Neuronal stem cell (in vitro differentiated cells): ENCODE measurements at regions not wholly inside any gene's neighbourhood (a gene's known extent, or its start where the extent isn't known, plus 50 kb on each side); places are given as distances from the start of the nearest gene placed in this dataset.
A peak's percentile ranks its signal among the peaks of the same experiment; 100 is the strongest.

Experiments
- DNase-seq: peaks from one replicate; pipeline ENCODE4 v3.0.0-alpha.2; 2013; ENCODE audit warnings: low spot score
- H2AFZ ChIP-seq: one replicate; pipeline ENCODE4 v1.6.1; 2013; ENCODE audit warnings: mild to moderate bottlenecking, low read length, inconsistent platforms
- H2AK5ac ChIP-seq: 2 replicates; pipeline ENCODE4 v1.6.1; 2013; ENCODE audit warnings: low read depth, mild to moderate bottlenecking, inconsistent platforms, low read length, moderate library complexity, mixed read lengths
- H2BK120ac ChIP-seq: 2 replicates; pipeline ENCODE4 v1.6.1; 2013; ENCODE audit warnings: low read depth, mild to moderate bottlenecking, inconsistent platforms, low read length, moderate library complexity, mixed read lengths
- H2BK12ac ChIP-seq: one replicate; pipeline ENCODE4 v1.6.1; 2013; ENCODE audit warnings: low read length, inconsistent platforms
- H2BK15ac ChIP-seq: 2 replicates; pipeline ENCODE4 v1.6.1; 2013; ENCODE audit warnings: mild to moderate bottlenecking, low read length, inconsistent platforms, mixed read lengths
- H2BK5ac ChIP-seq: one replicate; pipeline ENCODE4 v1.6.1; 2013; ENCODE audit warnings: inconsistent platforms, mild to moderate bottlenecking, low read length, moderate library complexity
- H3K14ac ChIP-seq: one replicate; pipeline ENCODE4 v1.6.1; 2013; ENCODE audit warnings: low read length, inconsistent platforms
- H3K18ac ChIP-seq: 2 replicates; pipeline ENCODE4 v1.6.1; 2013; ENCODE audit warnings: low read length, inconsistent platforms
- H3K23ac ChIP-seq: 2 replicates; pipeline ENCODE4 v1.6.1; 2013; ENCODE audit warnings: low read depth, mild to moderate bottlenecking, mixed read lengths, low read length, inconsistent platforms; ENCODE audit not compliant: poor library complexity
- H3K27ac ChIP-seq: replicated peaks from 3 replicates; pipeline ENCODE4 v1.5.1; 2013; ENCODE audit warnings: low read length, inconsistent platforms
- H3K27me3 ChIP-seq, 3 experiments: 2 replicates each; pipeline ENCODE4 v1.6.1; 2013; ENCODE audit warnings: low read length in 3 of 3, mild to moderate bottlenecking in 2 of 3, inconsistent platforms in 1 of 3, low read depth in 1 of 3, mixed read lengths in 1 of 3, moderate library complexity in 1 of 3; ENCODE audit not compliant: control insufficient read depth in 3 of 3, insufficient read depth in 3 of 3
- H3K36me3 ChIP-seq, 2 donors: replicated peaks in 1 of 2; 2 replicates each; pipeline ENCODE4 v1.6.1; 2013; ENCODE audit warnings: low read length in 2 of 2; ENCODE audit not compliant: control insufficient read depth in 2 of 2, insufficient read depth in 2 of 2
- H3K4ac ChIP-seq: 2 replicates; pipeline ENCODE4 v1.6.1; 2013; ENCODE audit warnings: inconsistent platforms, mild to moderate bottlenecking, low read length, moderate library complexity
- H3K4me1 ChIP-seq, 2 donors: 1 replicate in 1 of 2; 2 replicates in 1 of 2; pipeline ENCODE4 v1.6.1; 2013; ENCODE audit warnings: low read length in 2 of 2, low read depth in 1 of 2; ENCODE audit not compliant: control insufficient read depth in 2 of 2, insufficient read depth in 1 of 2
- H3K4me2 ChIP-seq: one replicate; pipeline ENCODE4 v1.6.1; 2013; ENCODE audit warnings: mild to moderate bottlenecking, low read length, inconsistent platforms; ENCODE audit not compliant: insufficient read depth, poor library complexity, severe bottlenecking
- H3K4me3 ChIP-seq, 2 donors: 2 replicates each; pipeline ENCODE4 v1.5.1; 2013; ENCODE audit warnings: low read length in 2 of 2, mild to moderate bottlenecking in 2 of 2, inconsistent platforms in 1 of 2, moderate library complexity in 1 of 2
- H3K79me1 ChIP-seq: one replicate; pipeline ENCODE4 v1.6.1; 2013; ENCODE audit warnings: low read depth, mild to moderate bottlenecking, inconsistent platforms, low read length, moderate library complexity
- H3K9ac ChIP-seq: one replicate; pipeline ENCODE4 v1.6.1; 2013; ENCODE audit warnings: mild to moderate bottlenecking, low read depth, low read length, inconsistent platforms; ENCODE audit not compliant: poor library complexity
- H3K9me3 ChIP-seq, 2 donors: replicated peaks in 1 of 2; 2 replicates each; pipeline versions ENCODE3 to v1.6.1; 2013; ENCODE audit warnings: low read length in 2 of 2, mild to moderate bottlenecking in 2 of 2, inconsistent platforms in 1 of 2, low read depth in 1 of 2, mixed read lengths in 1 of 2, moderate library complexity in 1 of 2; ENCODE audit not compliant: control insufficient read depth in 2 of 2, insufficient read depth in 1 of 2
- H4K8ac ChIP-seq: one replicate; pipeline ENCODE4 v1.6.1; 2013; ENCODE audit warnings: low read depth, mild to moderate bottlenecking, inconsistent platforms, low read length, moderate library complexity
- H4K91ac ChIP-seq: one replicate; pipeline ENCODE4 v1.6.1; 2013; ENCODE audit warnings: low read length, low read depth, mild to moderate bottlenecking, inconsistent platforms; ENCODE audit not compliant: poor library complexity
- WGBS, 2 donors: extraction: QIAGEN DNeasy Blood & Tissue Kit; methylation state at CpG; one replicate each; pipeline ENCODE4 v1.1.7; 2013; ENCODE audit warnings: missing lambda C conversion rate in 2 of 2, mixed read lengths in 1 of 2; ENCODE audit not compliant: insufficient read length in 2 of 2, insufficient replicate concordance in 1 of 2; ENCODE audit errors: extremely low coverage in 2 of 2; 5-methylcytosine and 5-hydroxymethylcytosine counted together

GRCh38 chr5:5609935-5610334 lies 187.5 kb downstream of the ICE1 start:
- Histone ChIP-seq H3K4me3 (no peak overlapping the region), H2BK12ac (no peak overlapping the region), H3K18ac (no peak overlapping the region), H3K27ac (no peak overlapping the region), H3K14ac (no peak overlapping the region), H3K4me2 (no peak overlapping the region), H2BK120ac (no peak overlapping the region), H3K79me1 (no peaks in the 10 kb centered on the region), H3K23ac (no peak overlapping the region), H3K4me1 (no peaks in the 10 kb centered on the region), H4K8ac (no peak overlapping the region), H2AFZ (no peak overlapping the region), H3K4ac (no peak overlapping the region), H3K36me3 (no peaks in the 10 kb centered on the region), H4K91ac (no peak overlapping the region), H3K9me3 (no peaks in the 10 kb centered on the region), H2BK15ac (no peak overlapping the region), H3K9ac (no peak overlapping the region), H2BK5ac (no peak overlapping the region), H2AK5ac (no peak overlapping the region), H3K27me3 (no peaks in the 10 kb centered on the region)
- no peak for DNase-seq
- WGBS, 2 donors, result no CpG with 5 or more reads among the region's 7 CpGs

GRCh38 chr5:5605170-5605764 lies 182.8 kb downstream of the ICE1 start:
- Histone ChIP-seq H3K36me3 (no peaks in the 10 kb centered on the region), H3K4me3 (peak overlapping the region in 1 of 2 donors; percentile 27), H2BK120ac (no peak overlapping the region), H3K14ac (no peak overlapping the region), H2AK5ac (no peak overlapping the region), H4K8ac (no peak overlapping the region), H3K4ac (no peak overlapping the region), H3K27ac (no peak overlapping the region), H4K91ac (no peak overlapping the region), H2AFZ (no peak overlapping the region), H3K18ac (peak overlapping the region; percentile 15), H3K9ac (no peak overlapping the region), H3K4me1 (no peaks in the 10 kb centered on the region), H3K9me3 (no peaks in the 10 kb centered on the region), H3K79me1 (no peaks in the 10 kb centered on the region), H3K4me2 (no peak overlapping the region), H2BK12ac (no peak overlapping the region), H2BK5ac (no peak overlapping the region), H3K23ac (no peak overlapping the region), H3K27me3 (no peaks in the 10 kb centered on the region), H2BK15ac (no peak overlapping the region)
- WGBS, 2 donors, result no CpG with 5 or more reads among the region's 15 CpGs
- DNase-seq, result no peak

- no peaks in the 10 kb centered on the region for H3K36me3 ChIP-seq
Observed at GRCh38 chr5:5602554-5602953, 180.1 kb downstream of the ICE1 start.

GRCh38 chr5:5598547-5599113 lies 176.2 kb downstream of the ICE1 start:
- Histone ChIP-seq H2BK12ac (no peak overlapping the region), H4K8ac (no peak overlapping the region), H3K4ac (no peak overlapping the region), H3K9me3 (no peaks in the 10 kb centered on the region), H3K18ac (no peak overlapping the region), H2BK120ac (no peak overlapping the region), H2BK5ac (no peak overlapping the region), H2AFZ (no peak overlapping the region), H3K9ac (no peak overlapping the region), H3K27ac (no peak overlapping the region), H3K4me2 (no peak overlapping the region), H3K36me3 (no peaks in the 10 kb centered on the region), H2BK15ac (no peak overlapping the region), H3K4me1 (no peaks in the 10 kb centered on the region), H3K23ac (no peak overlapping the region), H3K4me3 (no peak overlapping the region), H2AK5ac (no peak overlapping the region), H3K27me3 (no peaks in the 10 kb centered on the region), H3K79me1 (no peaks in the 10 kb centered on the region), H3K14ac (no peak overlapping the region), H4K91ac (no peak overlapping the region)
- no CpG with 5 or more reads among the region's 8 CpGs for WGBS, 2 donors
- no peak for DNase-seq

More at GRCh38 chr5:5602554-5602953, 180.1 kb downstream of the ICE1 start:
- H2BK15ac ChIP-seq, result no peak overlapping the region
- H4K91ac ChIP-seq, result no peak overlapping the region
- H2AK5ac ChIP-seq, result no peak overlapping the region
- DNase-seq, result no peak
- no peak overlapping the region for H3K27ac ChIP-seq
- no peaks in the 10 kb centered on the region for H3K79me1 ChIP-seq
- no peak overlapping the region for H4K8ac ChIP-seq
- H3K18ac ChIP-seq, result no peak overlapping the region
- H3K4me2 ChIP-seq, result no peak overlapping the region
- no peak overlapping the region for H3K14ac ChIP-seq
- H3K9me3 ChIP-seq, result no peaks in the 10 kb centered on the region
- H3K9ac ChIP-seq, result no peak overlapping the region
- no peak overlapping the region for H3K4ac ChIP-seq
- no peak overlapping the region for H3K4me3 ChIP-seq
- no peak overlapping the region for H2BK5ac ChIP-seq
- no peak overlapping the region for H2BK120ac ChIP-seq
- no peaks in the 10 kb centered on the region for H3K27me3 ChIP-seq
- no peak overlapping the region for H2AFZ ChIP-seq
- no CpG with 5 or more reads among the region's 1 CpG for WGBS, 2 donors
- H3K23ac ChIP-seq, result no peak overlapping the region
- no peaks in the 10 kb centered on the region for H3K4me1 ChIP-seq
- H2BK12ac ChIP-seq, result no peak overlapping the region
